Right renal pelvis (tissue), 4 donors: ENCODE measurements at regions not wholly inside any gene's neighbourhood (a gene's known extent, or its start where the extent isn't known, plus 50 kb on each side); places are given as distances from the start of the nearest gene placed in this dataset.

ENCODE experiments used
- DNase-seq, 4 donors: peaks; one replicate each; pipeline ENCODE4 v3.0.0-alpha.2; 2013; ENCODE audit warnings: low read depth in 4 of 4, low spot score in 3 of 4, missing footprints in 1 of 4

DNA sequence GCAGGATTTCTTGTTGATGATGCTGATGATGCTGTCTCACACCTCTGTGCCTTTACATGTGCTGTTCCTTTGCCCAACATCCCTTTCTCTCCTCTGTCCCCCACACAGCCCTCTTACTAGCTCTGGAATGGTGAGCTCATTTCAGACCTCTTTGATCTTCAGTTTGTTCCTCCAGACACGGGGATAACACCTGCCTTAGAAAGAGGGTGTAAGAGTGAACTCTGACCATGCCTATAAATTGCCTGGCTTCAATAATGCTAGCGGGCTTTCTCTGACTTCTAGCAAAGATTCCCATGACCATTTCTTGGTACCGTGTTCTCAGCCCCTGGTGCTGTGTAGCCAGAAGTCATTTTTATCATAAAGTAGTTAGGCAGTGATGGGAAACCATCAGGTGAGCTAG lies 55.9 kb upstream of the DRD2 start:
- DNase-seq = no peak

GRCh38 chr11:113529606-113530005 lies 54.4 kb upstream of the DRD2 start:
- no peak for DNase-seq

GRCh38 chr11:113528982-113529381 lies 53.8 kb upstream of the DRD2 start:
- no peak for DNase-seq

GRCh38 chr11:113526521-113526920 lies 51.3 kb upstream of the DRD2 start:
- no peak for DNase-seq
